Activated T-helper 1 cell treated with Interleukin-2 at 50 U/mL for 16 hours (primary cell): ENCODE measurements at regions not wholly inside any gene's neighbourhood (a gene's known extent, or its start where the extent isn't known, plus 50 kb on each side); places are given as distances from the start of the nearest gene placed in this dataset.
"Not testable (repeated sequence)": the region's sequence is repeated elsewhere in the genome, so short reads cannot be mapped to it uniquely, and the experiment has no call there.

Experiments used
- DNase-seq: peaks from one replicate; pipeline ENCODE4 v3.0.0-alpha.2; 2020; ENCODE audit warnings: low read depth

DNA sequence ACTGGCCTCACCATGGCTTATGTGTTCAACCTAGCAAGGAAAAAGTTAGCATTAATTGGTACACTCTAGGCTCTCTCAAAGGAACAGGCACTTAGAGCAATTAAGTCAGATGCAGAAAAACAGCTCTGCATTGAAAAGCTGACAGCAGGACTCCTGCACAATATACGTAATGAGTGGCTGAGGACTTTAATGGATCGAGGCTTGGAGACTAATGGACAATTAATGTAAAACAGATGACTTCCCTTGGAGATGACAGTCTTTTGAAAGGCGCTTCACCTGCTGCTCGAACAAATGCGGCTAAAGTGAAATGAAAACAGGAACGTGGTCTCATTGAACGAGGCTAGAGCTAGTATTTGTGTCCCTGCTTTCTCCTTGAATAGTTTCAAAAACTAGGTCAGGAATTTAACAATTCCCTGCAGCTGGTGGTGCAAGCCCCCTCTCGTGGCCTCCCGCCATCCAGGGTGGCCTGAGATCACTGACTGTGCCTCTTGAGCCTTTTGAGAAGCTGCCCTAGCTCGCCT lies 137.1 kb downstream of the ELOVL4 start:
- no peak for DNase-seq

- DNase-seq, result no peak
These were observed 138.4 kb downstream of the ELOVL4 start for GRCh38 chr6:79808921-79809320.

- DNase-seq, result not testable (repeated sequence)
These were observed 140.7 kb downstream of the ELOVL4 start for GRCh38 chr6:79806661-79807060.

GRCh38 chr6:79804732-79805131 lies 142.6 kb downstream of the ELOVL4 start:
- no peak for DNase-seq

- DNase-seq, result no peak
These were observed 143.4 kb downstream of the ELOVL4 start for GRCh38 chr6:79803917-79804316.

DNA sequence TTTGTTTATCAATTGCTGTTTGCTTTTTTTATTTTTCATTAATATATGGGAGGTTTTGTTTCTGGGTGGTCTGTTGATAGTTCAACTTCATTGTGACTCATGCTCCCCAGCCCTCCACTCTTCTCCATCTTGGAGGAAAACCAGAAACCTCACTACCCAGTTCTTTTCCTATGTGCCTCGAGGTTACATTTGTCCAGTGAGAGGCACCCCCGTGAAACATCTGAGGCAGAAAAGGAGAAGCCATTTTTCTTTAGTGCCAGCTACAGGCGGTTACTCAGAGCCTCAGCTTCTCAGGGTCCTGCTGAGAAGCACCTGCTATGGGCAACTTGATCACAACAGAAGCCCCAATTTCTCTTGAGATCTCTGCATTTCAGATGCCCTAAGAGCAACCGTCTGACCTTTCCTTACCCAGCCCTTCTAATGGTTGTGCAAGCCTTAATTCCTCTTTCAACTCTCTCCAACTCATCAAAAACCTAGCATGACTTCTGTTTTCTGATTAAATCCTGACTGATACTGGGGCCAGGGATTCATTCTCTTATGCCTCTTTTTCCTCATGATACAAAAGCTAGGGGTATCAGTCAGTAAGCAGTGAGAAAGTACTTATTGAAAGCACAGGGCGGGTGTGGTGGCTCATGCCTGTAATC lies 144.6 kb downstream of the ELOVL4 start:
- DNase-seq, result no peak

DNA sequence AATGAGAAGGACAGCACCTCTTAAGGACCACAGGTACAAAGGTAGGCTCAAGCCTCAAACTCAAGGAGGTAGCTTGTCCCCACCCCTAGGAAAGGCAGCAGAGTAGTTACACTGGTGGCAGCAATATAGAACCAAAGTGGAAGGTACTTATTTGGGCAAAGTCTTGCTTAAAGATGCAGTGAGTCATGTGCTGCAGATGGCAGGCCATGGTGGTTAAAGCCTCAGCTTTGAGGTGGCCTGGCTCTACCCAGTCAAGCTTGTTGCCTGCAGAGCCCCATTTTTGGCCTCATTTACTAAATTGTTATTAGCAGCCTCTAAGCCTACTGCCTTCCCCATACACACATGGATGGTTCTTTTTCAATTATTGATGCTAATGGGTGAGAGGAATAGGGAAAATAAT lies 146.0 kb downstream of the ELOVL4 start:
- DNase-seq, result no peak

- DNase-seq, result no peak
These were observed 148.5 kb downstream of the ELOVL4 start for GRCh38 chr6:79798841-79799240.

- DNase-seq, result no peak
These were observed 149.4 kb downstream of the ELOVL4 start for GRCh38 chr6:79797912-79798311.

- DNase-seq, result no peak
These were observed 150.1 kb downstream of the ELOVL4 start for GRCh38 chr6:79797163-79797764.

GRCh38 chr6:79796197-79796596 lies 151.2 kb downstream of the ELOVL4 start:
- no peak for DNase-seq

DNA sequence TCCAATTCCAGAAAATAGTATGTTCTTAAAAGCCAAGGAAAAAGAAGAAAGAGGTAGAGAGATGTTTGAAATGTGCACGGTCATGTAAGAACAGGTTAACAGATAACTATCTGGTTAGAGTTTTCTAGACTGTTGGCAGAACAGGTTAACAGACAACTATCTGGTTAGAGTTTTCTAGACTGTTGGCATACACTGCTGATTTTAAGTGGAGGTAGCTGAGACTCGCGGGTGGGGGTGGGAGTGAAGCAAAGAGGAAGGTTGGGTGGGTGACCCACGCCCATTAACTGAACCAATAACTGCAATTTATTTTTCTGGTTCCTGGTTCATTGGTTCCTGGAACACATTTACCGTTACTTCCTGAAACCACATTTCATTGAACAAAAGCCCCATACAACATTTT lies 157.5 kb downstream of the ELOVL4 start:
- DNase-seq, result no peak

DNA sequence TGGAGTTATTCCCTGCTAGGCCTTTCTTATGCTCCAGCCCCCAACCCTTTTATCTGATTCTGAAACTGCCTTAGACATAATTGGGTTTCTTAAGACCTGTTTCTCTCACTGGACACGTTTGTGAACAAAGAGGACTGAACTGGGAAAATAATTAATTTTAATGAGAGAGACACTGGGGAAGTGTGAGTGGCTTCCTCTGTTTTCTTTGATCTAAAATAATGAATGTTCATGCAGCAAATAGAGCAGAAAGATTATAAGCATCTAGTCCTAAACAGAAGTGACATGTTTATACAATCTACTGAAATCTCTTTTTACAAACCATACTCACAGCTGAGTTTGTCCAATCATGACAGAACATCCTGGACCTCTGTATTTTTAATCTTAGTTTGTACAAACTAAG lies 157.6 kb downstream of the SH3BGRL2 start:
- no peak for DNase-seq

DNA sequence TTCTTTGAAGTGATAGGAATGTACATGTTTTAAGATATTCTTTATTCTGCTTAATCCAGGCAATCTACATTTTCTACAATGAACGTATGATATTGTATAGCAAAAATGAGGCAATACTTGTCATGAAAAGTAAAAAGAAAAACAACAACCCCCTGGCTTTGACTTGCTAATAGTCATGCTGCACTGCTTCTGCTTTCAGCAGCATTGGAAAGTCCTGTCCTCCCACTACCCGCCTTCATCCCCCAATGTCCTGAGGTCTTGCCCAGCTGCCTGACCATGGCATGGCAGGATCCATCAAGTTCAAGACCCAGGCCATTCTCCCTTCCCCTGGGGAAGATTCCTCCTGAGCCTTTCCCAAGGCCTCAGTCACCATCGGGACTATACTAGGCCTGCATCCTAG lies 156.5 kb downstream of the SH3BGRL2 start:
- DNase-seq, result no peak

GRCh38 chr6:79784395-79784753 lies 153.2 kb downstream of the SH3BGRL2 start:
- no peak for DNase-seq

DNA sequence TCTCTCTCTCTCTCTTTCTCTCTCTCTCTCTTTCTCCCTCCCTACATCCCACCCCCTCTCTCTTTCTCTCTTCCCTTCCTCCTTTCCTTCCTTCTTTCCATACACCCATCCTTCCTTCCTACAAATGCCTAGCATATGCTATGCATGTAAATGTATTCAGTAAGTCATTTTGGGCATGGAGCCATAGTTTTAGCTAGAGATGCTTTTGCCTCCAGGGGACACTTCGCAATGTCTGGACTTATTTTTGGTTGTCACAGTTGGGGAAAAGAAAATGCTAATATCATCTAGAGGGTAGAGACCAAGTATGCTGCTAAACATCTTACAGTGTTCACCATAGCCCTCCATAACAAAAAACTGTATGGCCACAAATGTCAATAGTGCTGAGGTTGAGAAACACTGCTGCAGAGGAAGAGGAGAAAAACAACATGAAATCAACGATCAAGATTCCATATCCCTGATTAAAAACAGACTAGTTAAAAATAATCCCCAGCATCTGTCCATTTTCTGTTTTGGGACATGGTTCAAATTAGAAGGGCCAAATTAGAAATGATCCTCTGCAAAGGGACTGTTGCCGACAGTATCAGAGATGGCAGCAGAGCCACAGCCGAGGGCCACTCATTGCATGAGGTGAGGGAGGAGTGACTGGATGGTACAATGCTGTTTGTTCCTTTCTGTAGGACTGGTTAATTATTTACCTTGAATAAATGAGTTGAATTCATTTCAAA lies 152.7 kb downstream of the SH3BGRL2 start:
- no peak for DNase-seq

GRCh38 chr6:79782792-79783580 lies 151.9 kb downstream of the SH3BGRL2 start:
- DNase-seq, result no peak

DNA sequence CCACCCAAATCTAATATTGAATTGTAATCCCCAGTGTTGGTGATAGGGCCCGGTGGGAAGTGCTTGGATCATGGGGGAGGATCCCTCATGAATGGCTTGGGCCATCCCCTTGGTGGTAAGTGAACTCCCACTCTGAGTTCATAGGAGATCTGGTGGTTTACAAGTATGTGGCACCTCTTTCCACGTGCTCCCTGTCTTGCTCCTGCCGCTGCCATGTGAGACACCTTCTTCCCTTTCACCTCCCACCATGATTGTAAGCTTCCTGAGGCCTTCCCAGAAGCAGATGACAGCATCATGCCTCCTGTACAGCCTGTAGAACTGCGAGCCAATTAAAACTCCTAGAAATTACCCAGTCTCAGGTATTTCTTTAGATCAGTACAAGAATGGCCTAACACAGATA lies 150.8 kb downstream of the SH3BGRL2 start:
- no peak for DNase-seq

- DNase-seq, result no peak
These were observed 149.8 kb downstream of the SH3BGRL2 start for GRCh38 chr6:79780881-79781280.

- no peak for DNase-seq
These were observed 147.7 kb downstream of the SH3BGRL2 start for GRCh38 chr6:79778816-79779215.

GRCh38 chr6:79777713-79778579 lies 146.8 kb downstream of the SH3BGRL2 start:
- peak; percentile 69 for DNase-seq

DNA sequence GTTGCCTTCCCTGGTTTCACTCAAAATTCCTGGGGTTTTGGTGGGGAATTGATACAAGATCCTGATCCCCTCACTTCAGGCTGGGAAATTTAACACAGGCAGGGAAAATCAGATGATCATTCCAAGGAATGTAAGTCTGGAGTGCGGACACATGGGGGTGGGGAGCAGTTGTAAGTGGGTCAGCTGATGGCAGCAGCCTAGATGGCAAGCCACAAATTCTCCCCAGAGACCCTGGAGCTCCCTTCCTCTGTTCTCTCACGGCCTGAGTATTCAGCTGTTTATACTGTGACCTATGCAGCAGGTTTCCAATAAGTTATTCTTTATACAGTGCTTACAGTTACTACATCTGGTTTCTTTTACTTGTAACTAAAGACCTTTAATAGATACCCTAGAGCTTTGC lies 144.9 kb downstream of the SH3BGRL2 start:
- no peak for DNase-seq
